AML-193 (cell line): ENCODE measurements at regions not wholly inside any gene's neighbourhood (a gene's known extent, or its start where the extent isn't known, plus 50 kb on each side); places are given as distances from the start of the nearest gene placed in this dataset.

Experiments
- DNase-seq, 2 experiments: peaks; one replicate each; lab custom pipeline; 2025; lab: John Stamatoyannopoulos, UW

- no peak for DNase-seq
These were observed 817.8 kb upstream of the FAM98A start for GRCh38 chr2:34416856-34417255.

- no peak for DNase-seq
These were observed 815.8 kb upstream of the FAM98A start for GRCh38 chr2:34414856-34415255.

GRCh38 chr2:34408100-34408499, 809.0 kb upstream of the FAM98A start:
- DNase-seq, result no peak

- DNase-seq, result no peak
These were observed 804.4 kb upstream of the FAM98A start for GRCh38 chr2:34403512-34403911.

GRCh38 chr2:34402376-34402775, 803.3 kb upstream of the FAM98A start:
- no peak for DNase-seq

GRCh38 chr2:34401186-34401585, 802.1 kb upstream of the FAM98A start:
- DNase-seq, result no peak

GRCh38 chr2:34388446-34388845, 789.3 kb upstream of the FAM98A start:
- DNase-seq, result no peak

GRCh38 chr2:34387536-34387935, 788.4 kb upstream of the FAM98A start:
- DNase-seq, result no peak

- DNase-seq, result no peak
These were observed 780.5 kb upstream of the FAM98A start for GRCh38 chr2:34379586-34379985.

- no peak for DNase-seq
These were observed 774.6 kb upstream of the FAM98A start for GRCh38 chr2:34373586-34374233.

- DNase-seq, result no peak
These were observed 773.9 kb upstream of the FAM98A start for GRCh38 chr2:34372967-34373366.

GRCh38 chr2:34371711-34372110, 772.6 kb upstream of the FAM98A start:
- DNase-seq, result no peak

- no peak for DNase-seq
These were observed 769.2 kb upstream of the FAM98A start for GRCh38 chr2:34368304-34368703.

GRCh38 chr2:34365932-34366331, 766.8 kb upstream of the FAM98A start:
- DNase-seq, result no peak

GRCh38 chr2:34365512-34365911, 766.4 kb upstream of the FAM98A start:
- DNase-seq, result no peak

GRCh38 chr2:34353509-34354113, 754.5 kb upstream of the FAM98A start:
- no peak for DNase-seq

GRCh38 chr2:34349527-34349926, 750.4 kb upstream of the FAM98A start:
- no peak for DNase-seq

GRCh38 chr2:34345030-34345429, 745.9 kb upstream of the FAM98A start:
- no peak for DNase-seq

- DNase-seq, result no peak
These were observed 741.2 kb upstream of the FAM98A start for GRCh38 chr2:34340307-34340706.

GRCh38 chr2:34337735-34338134, 738.6 kb upstream of the FAM98A start:
- DNase-seq, result no peak

GRCh38 chr2:34332813-34333212, 733.7 kb upstream of the FAM98A start:
- DNase-seq, result no peak

GRCh38 chr2:34320056-34320455, 721.0 kb upstream of the FAM98A start:
- no peak for DNase-seq

- no peak for DNase-seq
These were observed 718.7 kb upstream of the FAM98A start for GRCh38 chr2:34317797-34318196.

- DNase-seq, result no peak
These were observed 717.7 kb upstream of the FAM98A start for GRCh38 chr2:34316788-34317187.
